Progenitor cell of endocrine pancreas (in vitro differentiated cells): ENCODE measurements at regions not wholly inside any gene's neighbourhood (a gene's known extent, or its start where the extent isn't known, plus 50 kb on each side); places are given as distances from the start of the nearest gene placed in this dataset.

Experiments used
- DNase-seq: peaks from one replicate; pipeline ENCODE4 v3.0.0; 2021; ENCODE audit warnings: low spot score; ENCODE audit not compliant: unreplicated experiment
- H3K27ac Mint-ChIP-seq: 2 replicates; pipeline ENCODE4 v1.8.0; 2021; ENCODE audit warnings: mild to moderate bottlenecking, moderate library complexity, mixed read lengths
- H3K27me3 Mint-ChIP-seq: 2 replicates; pipeline ENCODE4 v1.8.0; 2021; ENCODE audit warnings: mixed read lengths
- H3K36me3 Mint-ChIP-seq: 2 replicates; pipeline ENCODE4 v1.8.0; 2022; ENCODE audit warnings: mixed read lengths; ENCODE audit not compliant: insufficient read depth
- H3K4me1 Mint-ChIP-seq: 2 replicates; pipeline ENCODE4 v1.8.0; 2021; ENCODE audit warnings: low read depth, mixed read lengths
- H3K4me3 Mint-ChIP-seq: 2 replicates; pipeline ENCODE4 v1.8.0; 2021; ENCODE audit warnings: low read depth, mild to moderate bottlenecking, moderate library complexity, mixed read lengths
- H3K9me3 Mint-ChIP-seq: 2 replicates; pipeline ENCODE4 v1.8.0; 2021; ENCODE audit warnings: low read depth, mixed read lengths
- TF ChIP-seq, protein P1 (sequence below): fragments of 200-600 bp; sonication (generic); IDR thresholded peaks from one replicate; pipeline ENCODE4 v1.5.0; 2021; ENCODE audit warnings: antibody characterized with exemption, mild to moderate bottlenecking; ENCODE audit not compliant: unreplicated experiment

DNA sequence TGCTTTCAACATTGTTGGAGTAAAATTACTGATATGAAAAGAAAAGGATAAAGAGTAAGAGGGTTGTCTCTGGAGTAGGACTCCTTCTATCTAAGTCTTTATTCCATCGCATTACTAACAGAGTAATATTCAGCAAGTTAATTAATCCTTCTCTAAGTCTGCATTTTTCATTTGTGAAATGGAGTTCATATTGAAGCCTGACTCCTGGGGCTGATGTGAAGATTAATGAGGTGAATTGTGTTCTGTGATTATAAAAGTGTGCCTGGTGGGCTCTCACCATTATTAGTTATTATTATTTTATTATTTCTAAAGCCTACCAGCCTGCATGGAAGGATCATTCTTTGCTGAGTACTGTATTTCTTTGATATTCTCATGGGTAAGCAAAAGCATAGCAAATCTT is 1096.7 kb downstream of the KCNT2 start:
- Mint-ChIP-seq H3K4me3 (no peak overlapping the region), H3K27ac (no peak overlapping the region), H3K4me1 (peaks cover 1% of the 10 kb centered on the region), H3K36me3 (no peaks in the 10 kb centered on the region), H3K27me3 (no peaks in the 10 kb centered on the region), H3K9me3 (peaks cover 12% of the 10 kb centered on the region)
- no peak for DNase-seq
- TF ChIP-seq, protein P1, sequence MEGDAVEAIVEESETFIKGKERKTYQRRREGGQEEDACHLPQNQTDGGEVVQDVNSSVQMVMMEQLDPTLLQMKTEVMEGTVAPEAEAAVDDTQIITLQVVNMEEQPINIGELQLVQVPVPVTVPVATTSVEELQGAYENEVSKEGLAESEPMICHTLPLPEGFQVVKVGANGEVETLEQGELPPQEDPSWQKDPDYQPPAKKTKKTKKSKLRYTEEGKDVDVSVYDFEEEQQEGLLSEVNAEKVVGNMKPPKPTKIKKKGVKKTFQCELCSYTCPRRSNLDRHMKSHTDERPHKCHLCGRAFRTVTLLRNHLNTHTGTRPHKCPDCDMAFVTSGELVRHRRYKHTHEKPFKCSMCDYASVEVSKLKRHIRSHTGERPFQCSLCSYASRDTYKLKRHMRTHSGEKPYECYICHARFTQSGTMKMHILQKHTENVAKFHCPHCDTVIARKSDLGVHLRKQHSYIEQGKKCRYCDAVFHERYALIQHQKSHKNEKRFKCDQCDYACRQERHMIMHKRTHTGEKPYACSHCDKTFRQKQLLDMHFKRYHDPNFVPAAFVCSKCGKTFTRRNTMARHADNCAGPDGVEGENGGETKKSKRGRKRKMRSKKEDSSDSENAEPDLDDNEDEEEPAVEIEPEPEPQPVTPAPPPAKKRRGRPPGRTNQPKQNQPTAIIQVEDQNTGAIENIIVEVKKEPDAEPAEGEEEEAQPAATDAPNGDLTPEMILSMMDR = no peak

DNA sequence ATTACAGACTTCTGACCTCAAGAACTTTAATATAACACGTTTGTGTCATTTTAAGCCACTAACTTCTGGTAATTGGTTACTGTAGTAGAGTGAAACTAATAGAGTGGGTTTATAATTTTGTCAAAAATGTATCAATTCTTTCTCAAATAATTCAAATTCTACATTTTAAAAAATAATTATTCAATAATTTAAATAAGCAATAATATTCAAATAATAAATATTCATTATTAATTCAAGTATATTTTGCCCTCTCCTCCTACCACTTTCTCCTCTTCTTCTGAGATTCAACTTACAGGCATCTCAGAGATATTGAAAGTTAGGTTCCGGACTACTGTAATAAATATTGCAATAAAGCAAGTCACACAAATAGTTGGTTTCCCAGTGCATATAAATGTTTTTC is 1107.1 kb downstream of the KCNT2 start:
- H3K27me3 Mint-ChIP-seq = no peaks in the 10 kb centered on the region
- H3K27ac Mint-ChIP-seq = no peak overlapping the region
- H3K9me3 Mint-ChIP-seq = peaks cover 8% of the 10 kb centered on the region
- no peak for DNase-seq
- H3K4me3 Mint-ChIP-seq = no peak overlapping the region
- peaks cover 3% of the 10 kb centered on the region for H3K4me1 Mint-ChIP-seq
- H3K36me3 Mint-ChIP-seq = no peaks in the 10 kb centered on the region
- TF ChIP-seq, protein P1 = no peak

DNA sequence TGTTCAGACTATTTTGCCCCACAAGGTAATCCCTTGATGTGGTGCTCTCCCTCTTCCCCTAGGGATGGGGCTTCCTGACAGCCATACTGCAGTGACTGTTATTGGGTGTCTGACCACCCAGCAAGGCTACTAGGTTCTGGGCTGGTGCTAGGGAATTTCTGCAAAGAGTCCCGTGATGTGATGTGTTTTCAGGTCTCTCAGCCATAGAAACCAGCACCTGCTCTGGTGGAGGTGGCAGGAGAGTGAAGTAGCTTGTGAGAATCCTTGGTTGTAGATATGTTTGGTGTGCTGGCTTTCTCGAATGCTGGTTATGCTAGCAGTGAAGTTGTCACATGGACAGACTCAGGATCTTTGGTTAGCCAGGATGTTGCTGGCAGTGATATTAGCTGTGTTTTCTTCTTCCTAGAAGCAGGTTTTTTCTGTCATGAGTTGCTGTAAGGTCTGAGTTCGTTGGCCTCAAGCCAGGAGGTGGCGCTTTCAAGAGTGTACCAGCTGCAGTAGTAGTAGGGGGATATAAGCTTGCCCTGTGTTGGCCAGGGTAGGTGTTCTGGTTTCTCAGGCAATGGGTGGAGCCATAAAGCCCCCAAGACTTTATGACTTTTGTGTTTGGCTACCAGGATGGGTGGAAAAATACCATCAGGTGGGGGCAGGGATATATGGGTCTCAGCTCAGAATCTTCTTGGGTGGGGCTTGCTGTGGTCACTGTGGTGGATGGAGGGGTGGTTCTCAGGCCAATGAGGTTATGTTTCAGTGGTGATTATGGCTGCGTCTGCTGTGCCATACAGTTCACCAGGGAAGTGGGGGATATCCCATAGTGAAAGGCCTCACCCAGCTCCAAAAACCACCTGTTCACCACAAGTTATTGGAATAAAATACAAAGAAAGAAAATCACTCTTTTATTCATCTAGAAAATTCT is 1112.3 kb downstream of the KCNT2 start:
- Mint-ChIP-seq H3K27ac (no peak overlapping the region), H3K4me1 (peaks cover 3% of the 10 kb centered on the region), H3K27me3 (no peaks in the 10 kb centered on the region), H3K4me3 (no peak overlapping the region), H3K9me3 (peaks cover 9% of the 10 kb centered on the region), H3K36me3 (no peaks in the 10 kb centered on the region)
- DNase-seq = no peak
- TF ChIP-seq, protein P1 = no peak

DNA sequence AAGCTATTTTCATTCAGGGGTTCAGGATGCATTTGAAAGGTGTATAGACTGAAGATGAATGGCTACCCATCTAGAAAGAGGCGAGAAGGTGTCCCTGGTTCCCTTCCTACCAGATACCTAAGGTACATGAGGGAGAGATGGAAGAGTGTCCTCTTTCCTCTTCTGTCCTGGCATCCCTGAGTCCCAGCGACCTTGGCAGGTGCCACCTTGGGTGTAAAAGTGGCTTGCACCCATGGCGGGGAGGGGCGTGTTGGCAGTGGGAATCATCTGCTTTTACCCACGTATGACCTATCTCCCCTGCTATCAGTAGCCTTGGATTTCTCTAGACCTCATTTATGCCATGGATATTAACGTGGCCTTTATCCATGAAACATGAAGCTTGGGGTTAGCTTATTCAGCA is 1126.1 kb downstream of the KCNT2 start:
- Mint-ChIP-seq H3K9me3 (peaks cover 5% of the 10 kb centered on the region), H3K36me3 (no peaks in the 10 kb centered on the region), H3K27ac (no peak overlapping the region), H3K4me3 (no peak overlapping the region), H3K27me3 (no peaks in the 10 kb centered on the region), H3K4me1 (no peaks in the 10 kb centered on the region)
- TF ChIP-seq, protein P1 = no peak
- no peak for DNase-seq

DNA sequence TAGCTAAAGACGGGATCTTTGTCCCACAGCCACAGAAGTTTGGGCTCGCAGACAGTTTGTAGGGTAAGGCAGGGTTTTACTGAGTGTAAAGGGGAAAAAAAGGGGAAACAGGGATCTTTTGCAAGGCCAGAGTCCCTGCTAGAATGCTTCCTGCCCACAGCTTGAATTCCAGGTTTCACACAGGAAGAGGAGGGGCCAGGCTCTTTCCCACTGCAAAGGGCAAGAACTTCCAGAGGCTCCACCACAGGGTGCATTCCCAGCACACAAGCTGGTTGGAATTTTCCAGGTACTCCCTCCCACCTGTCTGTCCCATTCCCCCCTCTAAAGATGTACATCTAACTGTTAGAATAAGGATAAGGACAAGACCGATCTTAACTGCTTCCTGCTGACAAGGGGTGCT is 1126.9 kb downstream of the KCNT2 start:
- Mint-ChIP-seq H3K36me3 (no peaks in the 10 kb centered on the region), H3K4me1 (no peaks in the 10 kb centered on the region), H3K9me3 (peaks cover 2% of the 10 kb centered on the region), H3K27ac (no peak overlapping the region), H3K27me3 (no peaks in the 10 kb centered on the region), H3K4me3 (no peak overlapping the region)
- TF ChIP-seq, protein P1 = no peak
- no peak for DNase-seq
